Upper lobe of left lung (tissue), 4 donors: ENCODE measurements at regions not wholly inside any gene's neighbourhood (a gene's known extent, or its start where the extent isn't known, plus 50 kb on each side); places are given as distances from the start of the nearest gene placed in this dataset.

Source experiments
- POLR2A ChIP-seq, 4 donors: fragments of 450-650 bp; IDR thresholded peaks; one replicate each; pipeline ENCODE4 v1.5.1; 2016 to 2017; ENCODE audit warnings: antibody characterized with exemption in 4 of 4, mild to moderate bottlenecking in 2 of 4
- POLR2AphosphoS5 ChIP-seq, 2 donors: sonication (generic); formaldehyde crosslinking; IDR thresholded peaks; one replicate each; pipeline ENCODE4 v1.5.1; 2017; ENCODE audit warnings: antibody characterized with exemption in 2 of 2
- TF ChIP-seq, protein P1 (sequence below), 6 experiments: fragments of 450-650 bp in 4 of 6; fragments of 200-600 bp in 2 of 6; sonication (generic) in 2 of 6; IDR thresholded peaks; one replicate each; pipeline ENCODE4 v1.5.1; 2016 to 2019; ENCODE audit warnings: antibody characterized with exemption in 6 of 6

DNA sequence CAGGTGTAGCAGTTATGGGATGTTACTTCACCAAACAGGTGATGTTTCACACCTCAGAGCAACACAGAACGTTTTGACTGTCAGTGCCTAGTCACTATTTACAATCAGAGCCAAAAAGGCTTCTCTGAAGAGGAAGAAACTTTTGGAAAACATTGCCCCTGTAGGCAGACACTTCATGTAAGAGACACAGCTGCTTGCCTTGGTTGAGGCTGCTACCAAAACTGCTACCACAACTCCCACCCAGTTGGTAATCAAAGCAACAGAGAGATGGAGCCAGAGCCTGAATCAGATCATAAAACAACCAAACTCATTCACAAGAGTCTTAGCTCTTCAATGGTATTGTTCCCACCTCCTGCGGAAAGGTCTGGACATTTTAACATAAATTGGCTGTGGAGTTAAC is 61.0 kb downstream of the CTSL start:
- TF ChIP-seq POLR2AphosphoS5 (IDR thresholded peaks at IDR 0.05) (no peak), POLR2A (IDR thresholded peaks at IDR 0.05) (no peak)
- TF ChIP-seq, protein P1, sequence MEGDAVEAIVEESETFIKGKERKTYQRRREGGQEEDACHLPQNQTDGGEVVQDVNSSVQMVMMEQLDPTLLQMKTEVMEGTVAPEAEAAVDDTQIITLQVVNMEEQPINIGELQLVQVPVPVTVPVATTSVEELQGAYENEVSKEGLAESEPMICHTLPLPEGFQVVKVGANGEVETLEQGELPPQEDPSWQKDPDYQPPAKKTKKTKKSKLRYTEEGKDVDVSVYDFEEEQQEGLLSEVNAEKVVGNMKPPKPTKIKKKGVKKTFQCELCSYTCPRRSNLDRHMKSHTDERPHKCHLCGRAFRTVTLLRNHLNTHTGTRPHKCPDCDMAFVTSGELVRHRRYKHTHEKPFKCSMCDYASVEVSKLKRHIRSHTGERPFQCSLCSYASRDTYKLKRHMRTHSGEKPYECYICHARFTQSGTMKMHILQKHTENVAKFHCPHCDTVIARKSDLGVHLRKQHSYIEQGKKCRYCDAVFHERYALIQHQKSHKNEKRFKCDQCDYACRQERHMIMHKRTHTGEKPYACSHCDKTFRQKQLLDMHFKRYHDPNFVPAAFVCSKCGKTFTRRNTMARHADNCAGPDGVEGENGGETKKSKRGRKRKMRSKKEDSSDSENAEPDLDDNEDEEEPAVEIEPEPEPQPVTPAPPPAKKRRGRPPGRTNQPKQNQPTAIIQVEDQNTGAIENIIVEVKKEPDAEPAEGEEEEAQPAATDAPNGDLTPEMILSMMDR (IDR thresholded peaks at IDR 0.05), result no peak
